H1 (cell line): ENCODE measurements at regions not wholly inside any gene's neighbourhood (a gene's known extent, or its start where the extent isn't known, plus 50 kb on each side); places are given as distances from the start of the nearest gene placed in this dataset.

Experiments
- CTCF ChIP-seq, 3 experiments: IDR thresholded peaks; 1 replicate in 2 of 3; 2 replicates in 1 of 3; pipeline versions ENCODE4 v1.5.1 to v1.6.1; 2011; ENCODE audit warnings: low read length in 3 of 3, mild to moderate bottlenecking in 3 of 3, inconsistent platforms in 2 of 3, low read depth in 1 of 3, moderate library complexity in 1 of 3; ENCODE audit not compliant: insufficient read depth in 1 of 3; ENCODE audit errors: control extremely low read depth in 1 of 3
- MAX ChIP-seq: IDR thresholded peaks from 2 replicates; pipeline ENCODE4 v1.6.1; 2012; ENCODE audit warnings: inconsistent platforms
- SUZ12 ChIP-seq: fragments of 200-600 bp; sonication (generic); IDR thresholded peaks from 2 replicates; pipeline ENCODE4 v1.6.1; 2012; ENCODE audit warnings: mild to moderate bottlenecking, inconsistent platforms, low read length, moderate library complexity, mixed read lengths

GRCh38 chr5:126094991-126095390, 328.2 kb upstream of the GRAMD2B start:
- TF ChIP-seq MAX (no peak), CTCF (IDR thresholded peaks at IDR 0.05; ENCODE audit: control extremely low read depth in 1 of 3, insufficient read depth in 1 of 3, low read depth in 1 of 3, low read length in 3 of 3) (no peak), SUZ12 (no peak)
